GM21786 (cell line): ENCODE measurements at regions not wholly inside any gene's neighbourhood (a gene's known extent, or its start where the extent isn't known, plus 50 kb on each side); places are given as distances from the start of the nearest gene placed in this dataset.

Experiments
- ATAC-seq: cut with Tn5 transposase; IDR thresholded peaks from one replicate; pipeline ENCODE4 v1.9.1; 2021; ENCODE audit not compliant: unreplicated experiment

- no peak for ATAC-seq
Observed at GRCh38 chr1:94734963-94735901, 84.9 kb upstream of the SLC44A3 start.

DNA sequence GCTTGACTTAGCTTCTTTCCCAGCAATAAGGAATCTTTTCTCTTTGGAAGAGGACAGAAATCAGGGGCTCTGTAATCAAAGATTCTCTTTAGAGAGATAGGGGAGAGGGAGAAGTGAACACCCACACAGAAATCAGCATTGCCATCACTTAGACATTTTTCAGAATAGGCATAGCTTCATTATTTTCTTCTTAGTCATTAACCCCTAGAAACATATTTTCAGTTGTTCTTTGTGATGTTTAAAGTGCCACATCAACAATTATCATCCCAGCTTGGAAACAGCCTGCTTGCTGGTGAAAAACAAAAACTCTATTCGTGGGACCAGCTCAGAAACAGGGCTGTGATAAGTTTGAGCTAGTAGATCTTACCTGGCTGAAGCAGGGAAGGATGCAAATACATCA is 88.3 kb upstream of the SLC44A3 start:
- ATAC-seq = no peak

DNA sequence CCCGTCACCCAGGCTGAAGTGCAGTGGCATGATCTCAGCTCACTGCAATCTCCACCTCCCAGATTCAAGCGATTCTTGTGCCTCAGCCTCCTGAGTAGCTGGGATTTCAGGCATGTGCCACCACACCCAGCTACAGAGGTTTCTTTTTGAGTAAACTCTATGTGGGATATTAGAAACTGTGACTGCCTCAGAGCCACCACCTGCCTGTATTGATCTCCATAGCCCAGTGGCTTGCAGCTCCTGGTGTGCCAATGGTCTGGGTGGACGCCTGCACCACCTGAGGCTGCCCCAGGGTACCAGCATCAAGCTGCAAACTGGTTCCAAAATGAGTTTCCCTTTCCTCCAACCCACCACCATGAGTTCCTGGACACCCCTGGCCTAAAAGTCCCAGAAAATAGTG is 89.7 kb upstream of the SLC44A3 start:
- ATAC-seq = no peak

DNA sequence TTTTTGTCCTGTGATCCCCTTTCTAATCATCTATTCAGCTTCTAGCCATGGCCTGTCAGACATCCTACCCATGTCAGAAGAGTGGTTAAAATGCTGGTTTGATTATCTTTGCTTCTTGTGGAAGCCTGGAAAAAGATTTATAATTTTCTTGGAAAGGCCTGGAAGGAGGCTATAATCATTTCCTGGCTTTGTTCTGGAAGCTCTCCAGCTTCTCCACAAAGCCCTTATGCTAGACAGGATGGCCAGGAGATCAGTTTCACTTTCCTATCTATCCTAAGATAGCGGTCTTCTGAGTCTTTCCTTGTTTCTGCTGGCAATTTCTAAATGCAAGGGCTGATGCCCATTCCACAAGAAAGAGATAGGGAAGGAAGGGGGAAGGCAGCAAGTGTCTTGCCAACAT is 90.9 kb upstream of the SLC44A3 start:
- no peak for ATAC-seq

DNA sequence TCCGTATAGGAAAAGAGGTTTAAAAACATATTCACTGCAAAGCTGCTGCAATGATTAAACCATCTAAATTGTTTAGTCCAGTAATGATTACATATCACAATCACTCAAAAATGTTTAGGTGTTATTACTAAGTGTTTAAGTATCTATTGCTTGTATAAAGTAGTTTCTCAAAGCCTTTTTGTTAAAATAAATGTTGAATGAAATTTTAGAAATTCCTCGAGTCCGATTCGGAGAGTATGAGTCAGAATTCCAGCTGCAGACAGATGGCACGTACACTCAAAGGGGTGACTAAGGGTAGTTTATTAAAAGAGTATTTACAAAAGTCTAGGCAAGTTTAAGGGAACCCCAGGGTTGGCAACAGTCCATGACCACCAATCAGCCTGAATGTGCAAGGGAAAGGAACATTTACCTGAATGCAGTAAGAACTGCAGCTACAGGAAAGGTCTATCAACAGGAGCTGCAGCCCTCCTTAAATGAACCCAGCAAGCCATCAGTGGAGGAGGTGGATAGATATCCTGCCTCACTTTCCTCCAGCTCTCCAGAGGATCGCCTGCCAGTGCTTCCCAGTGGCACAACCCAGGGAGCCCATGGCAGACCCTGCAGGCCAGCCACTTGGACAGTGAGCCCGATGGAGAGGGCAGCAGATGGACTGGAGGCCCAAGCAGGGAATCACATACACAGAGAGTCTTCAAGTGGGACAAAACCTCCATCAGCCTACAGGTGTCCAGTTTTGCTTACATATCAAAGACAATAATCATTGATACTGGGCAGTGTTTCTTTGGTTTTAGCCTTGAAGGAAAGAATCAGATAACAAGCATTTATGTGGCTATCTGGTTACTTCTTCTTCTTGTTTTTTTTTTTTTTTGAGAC is 92.1 kb upstream of the SLC44A3 start:
- no peak for ATAC-seq

DNA sequence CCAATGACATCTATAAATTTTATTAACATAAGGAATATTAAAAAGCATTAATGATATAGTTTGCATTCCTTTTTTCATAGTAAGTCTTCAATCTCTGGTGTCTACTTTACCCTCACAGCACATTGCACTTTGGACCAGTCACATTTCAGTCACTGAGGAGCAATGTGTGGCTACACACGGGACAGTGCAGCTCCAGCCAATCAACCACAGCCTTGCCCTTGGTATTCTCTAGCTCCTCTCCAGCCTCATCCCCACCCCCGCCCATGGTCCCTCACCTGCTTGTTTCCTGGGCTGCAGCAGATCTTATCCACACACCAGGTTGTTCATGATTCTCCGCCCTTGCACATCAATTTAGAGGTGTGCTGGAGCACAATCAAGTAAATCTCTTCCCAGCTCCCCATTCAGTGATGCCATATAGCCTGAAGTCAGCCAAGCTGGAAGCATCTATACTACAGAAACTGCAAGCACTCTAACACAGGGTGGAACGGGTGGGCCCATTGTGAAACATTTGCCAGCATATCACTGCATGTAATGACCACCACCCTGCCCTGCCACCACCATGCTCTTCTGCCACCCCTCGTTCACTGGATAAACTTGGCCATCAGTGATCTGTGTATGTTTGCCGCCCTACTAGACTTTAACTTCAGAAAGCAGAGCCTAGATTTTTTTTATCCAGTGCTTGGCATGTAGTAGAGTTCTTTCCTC is 93.0 kb upstream of the SLC44A3 start:
- ATAC-seq = no peak

DNA sequence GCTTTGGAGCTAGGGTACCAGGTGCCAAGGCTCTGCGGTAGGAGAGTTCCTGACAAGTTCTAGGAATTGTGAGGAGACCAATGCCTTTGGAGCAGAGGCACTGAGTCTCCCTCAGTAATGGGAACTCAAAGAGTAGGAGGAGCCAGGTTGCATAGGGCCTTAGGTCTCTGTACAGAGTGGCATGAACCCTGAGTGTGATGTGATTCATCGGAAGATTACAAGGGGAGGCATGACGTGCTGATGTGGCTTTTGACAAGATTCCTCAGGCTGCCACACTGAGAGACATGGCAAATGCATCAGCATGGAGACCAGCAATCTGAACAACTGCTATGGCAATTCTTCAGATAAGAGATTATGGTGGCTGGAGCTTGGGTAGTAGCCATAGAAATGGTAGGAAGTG is 94.6 kb upstream of the SLC44A3 start:
- ATAC-seq = no peak

DNA sequence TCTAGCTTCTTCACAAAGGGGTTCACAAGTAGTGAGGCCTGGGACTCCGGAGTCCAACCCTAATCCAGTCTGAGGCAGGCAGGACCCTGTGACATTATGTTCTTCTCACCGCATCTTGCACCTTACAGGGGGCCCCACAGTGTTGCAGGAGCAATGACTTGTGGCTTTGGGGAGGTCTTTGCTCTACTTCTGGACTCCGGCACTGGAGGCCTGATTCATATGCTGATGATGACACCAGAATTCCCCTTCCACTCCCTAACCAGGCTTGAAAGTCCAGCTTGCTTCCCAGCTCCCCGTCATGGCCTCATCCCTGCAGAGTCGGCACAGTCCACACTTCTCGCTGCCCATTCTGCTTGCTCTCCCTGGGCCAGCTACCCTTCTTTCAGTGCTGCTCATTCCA is 96.3 kb upstream of the SLC44A3 start:
- ATAC-seq = no peak

DNA sequence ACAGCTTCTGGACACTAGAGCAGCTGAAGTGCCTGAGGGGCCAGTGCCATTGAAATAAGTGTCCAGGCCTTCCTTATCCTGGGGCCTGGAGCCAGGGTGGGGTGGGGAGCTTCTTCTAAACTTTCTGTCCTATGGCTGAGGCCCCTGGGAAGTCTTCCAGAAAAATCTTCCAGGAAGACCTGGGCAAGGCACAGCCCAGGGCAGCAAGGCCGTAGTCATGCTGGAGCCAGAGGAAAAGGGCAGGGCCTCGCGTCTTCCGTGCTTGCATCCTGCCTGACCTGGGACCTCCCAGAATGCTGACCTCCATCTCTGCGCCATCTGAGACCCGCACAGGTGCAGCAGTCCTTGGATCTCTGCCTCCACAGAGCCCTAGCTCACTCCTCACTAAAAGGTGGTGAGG is 96.7 kb upstream of the SLC44A3 start:
- ATAC-seq = no peak

DNA sequence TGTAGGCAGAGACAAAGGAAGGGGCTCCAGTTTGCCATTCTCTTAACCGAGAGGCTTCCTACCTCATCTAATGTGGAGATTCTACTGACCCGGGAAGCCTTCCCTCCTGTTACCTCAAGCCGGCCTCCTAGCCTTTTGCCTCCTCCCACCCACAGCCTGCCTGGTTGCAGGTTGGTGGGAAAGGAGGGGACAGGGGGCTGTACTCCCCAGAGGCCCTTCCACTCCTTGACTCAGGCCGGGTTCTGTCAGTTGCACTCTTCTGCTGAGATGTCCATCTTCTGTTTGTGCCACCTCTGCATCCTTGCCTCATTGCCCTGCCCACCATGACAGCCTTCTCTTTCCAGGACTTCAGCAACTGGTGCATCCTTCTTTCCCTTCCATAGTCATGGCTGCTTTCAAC is 98.0 kb upstream of the SLC44A3 start:
- ATAC-seq = no peak

DNA sequence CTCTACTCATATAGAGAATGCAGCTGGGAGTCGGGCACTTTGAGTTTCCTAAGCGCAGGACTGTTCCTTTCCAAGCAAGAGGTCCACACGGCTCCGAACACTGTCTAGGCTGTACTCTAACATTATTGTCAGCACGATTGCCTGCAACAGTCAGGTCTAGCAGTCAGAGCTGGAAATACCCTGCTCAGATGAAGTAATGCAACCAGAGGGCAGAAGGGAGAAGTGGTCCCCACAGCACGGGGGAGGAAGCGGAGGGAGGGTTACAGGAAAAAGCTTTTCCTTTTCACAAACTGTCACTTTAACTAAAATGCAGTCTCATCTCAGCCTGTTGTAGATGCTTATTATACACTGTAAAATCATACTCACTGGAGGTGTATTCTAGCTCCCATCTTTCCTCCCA is 98.9 kb upstream of the SLC44A3 start:
- ATAC-seq = peak; percentile 41

- peak; percentile 99 for ATAC-seq
Observed at GRCh38 chr1:94719926-94720793, 100.0 kb upstream of the SLC44A3 start.

DNA sequence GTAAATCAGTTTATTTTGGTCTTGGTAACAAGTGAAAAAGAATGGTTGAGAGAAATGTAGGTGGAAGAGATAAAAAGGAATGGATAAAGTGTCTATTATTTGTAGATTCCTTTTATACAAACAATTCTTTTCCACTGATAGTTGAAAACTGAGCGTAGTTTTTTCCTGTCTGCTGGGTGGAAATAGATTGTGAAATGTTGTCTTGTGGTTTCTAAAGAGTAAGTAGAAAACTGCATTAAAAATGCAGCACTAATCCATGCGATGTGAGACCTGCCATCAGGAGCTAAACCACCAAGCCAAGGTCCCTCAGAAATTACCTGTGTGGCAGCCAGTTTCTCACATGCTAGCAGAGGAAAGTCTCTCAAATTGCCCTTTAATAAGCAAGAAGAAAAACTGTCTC is 103.2 kb upstream of the SLC44A3 start:
- ATAC-seq = no peak

DNA sequence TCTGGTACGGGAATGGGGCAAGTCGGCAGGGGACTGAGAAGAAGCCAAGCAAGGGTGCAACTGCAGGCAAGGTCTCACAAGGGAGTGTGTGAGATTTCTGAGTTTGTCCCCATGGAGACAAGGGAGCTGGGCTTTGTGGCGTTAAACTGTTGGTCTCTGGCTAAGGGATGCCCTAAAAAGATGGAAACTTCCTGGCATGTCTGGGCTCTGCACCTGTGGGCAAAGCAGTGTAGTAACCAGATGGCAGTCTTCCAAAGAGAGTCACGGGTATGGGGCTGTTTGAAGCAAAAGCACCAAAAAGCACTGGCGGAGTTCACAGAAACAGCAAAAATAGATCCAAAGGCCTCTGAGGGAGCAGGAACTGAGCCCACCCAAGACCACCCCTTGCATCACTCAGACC is 104.8 kb upstream of the SLC44A3 start:
- ATAC-seq = no peak

DNA sequence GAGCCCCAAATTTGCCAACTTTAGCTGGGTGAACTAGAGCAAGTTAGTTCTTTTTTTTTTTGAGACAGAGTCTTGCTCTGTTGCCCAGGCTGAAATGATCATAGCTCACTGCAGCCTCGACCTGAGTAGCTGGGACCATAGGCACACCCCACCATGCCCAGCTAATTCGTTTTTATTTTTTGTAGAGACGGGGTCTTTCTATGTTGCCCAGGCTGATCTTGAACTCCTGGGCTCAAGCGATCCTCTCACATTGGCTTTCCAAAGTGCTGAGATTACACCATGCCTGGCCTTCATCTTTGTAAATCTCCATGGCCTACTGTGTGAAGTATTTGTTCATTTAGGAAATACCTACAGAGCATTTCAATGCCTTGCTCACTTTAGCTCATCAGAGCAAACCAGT is 105.6 kb upstream of the SLC44A3 start:
- no peak for ATAC-seq

GRCh38 chr1:94714152-94714551 is 106.0 kb upstream of the SLC44A3 start:
- no peak for ATAC-seq

DNA sequence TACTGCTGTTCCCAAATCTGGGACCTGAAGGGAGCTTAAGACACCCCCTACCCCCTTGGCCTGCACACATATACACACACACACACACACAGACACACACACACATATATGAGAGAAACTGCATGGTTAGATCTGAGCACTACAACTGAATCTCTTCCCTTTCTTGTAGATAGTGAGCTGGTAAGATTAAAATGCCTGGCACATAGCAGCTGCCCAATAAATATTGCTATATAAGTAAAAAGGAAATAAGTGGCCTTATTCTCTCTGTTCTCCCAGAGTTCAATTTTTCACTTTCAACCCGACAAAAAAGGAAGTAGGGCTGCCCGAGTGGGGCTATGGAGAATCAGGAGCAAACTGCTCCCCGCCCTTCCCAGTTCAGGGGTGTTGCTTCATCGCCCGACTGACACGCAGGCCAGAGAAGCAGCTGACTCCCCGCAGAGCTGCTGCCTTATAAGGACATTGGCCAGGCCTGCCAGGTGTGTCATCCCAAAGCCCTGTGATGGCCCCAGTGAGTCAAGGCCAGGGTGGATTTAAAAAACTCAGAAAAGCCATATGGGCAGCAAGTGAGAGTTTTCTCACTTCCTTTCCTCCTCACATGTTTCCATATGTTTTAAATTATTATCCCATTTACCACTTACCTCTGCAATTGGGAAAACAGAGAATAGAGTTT is 106.5 kb upstream of the SLC44A3 start:
- ATAC-seq = peak; percentile 90

GRCh38 chr1:94709891-94710581 is 110.1 kb upstream of the SLC44A3 start:
- ATAC-seq = no peak

GRCh38 chr1:94708811-94709210 is 111.3 kb upstream of the SLC44A3 start:
- ATAC-seq = no peak
